NCI-H82 treated with DMSO at 0.1 percent for 48 hours (cell line): ENCODE measurements at regions not wholly inside any gene's neighbourhood (a gene's known extent, or its start where the extent isn't known, plus 50 kb on each side); places are given as distances from the start of the nearest gene placed in this dataset.
A peak's percentile ranks its signal among the peaks of the same experiment; 100 is the strongest.

Experiments
- DNase-seq: peaks from one replicate; lab custom pipeline; 2025; ENCODE audit not compliant: unreplicated experiment; lab: John Stamatoyannopoulos, UW

GRCh38 chr6:155580904-155581303, 125.3 kb upstream of the NOX3 start:
- no peak for DNase-seq

DNA sequence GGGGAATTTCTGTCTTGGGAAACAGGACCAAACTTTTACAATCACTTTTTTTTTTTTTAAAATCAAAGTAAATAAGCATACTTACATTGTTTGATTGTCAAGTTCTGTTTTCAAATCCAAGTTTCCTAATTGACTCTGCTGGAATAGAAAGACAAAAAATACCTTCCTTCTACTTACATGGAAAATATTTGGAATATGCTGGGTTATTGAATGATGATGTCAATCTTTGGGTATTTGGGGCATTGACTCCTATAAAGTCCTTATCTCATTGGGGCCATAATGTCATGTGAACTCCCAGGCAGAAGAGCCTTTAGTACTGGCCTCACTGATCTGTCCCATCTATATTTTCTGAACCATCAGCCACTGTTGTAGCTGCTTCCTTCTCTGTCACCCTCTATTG, 122.6 kb upstream of the NOX3 start:
- DNase-seq = no peak

DNA sequence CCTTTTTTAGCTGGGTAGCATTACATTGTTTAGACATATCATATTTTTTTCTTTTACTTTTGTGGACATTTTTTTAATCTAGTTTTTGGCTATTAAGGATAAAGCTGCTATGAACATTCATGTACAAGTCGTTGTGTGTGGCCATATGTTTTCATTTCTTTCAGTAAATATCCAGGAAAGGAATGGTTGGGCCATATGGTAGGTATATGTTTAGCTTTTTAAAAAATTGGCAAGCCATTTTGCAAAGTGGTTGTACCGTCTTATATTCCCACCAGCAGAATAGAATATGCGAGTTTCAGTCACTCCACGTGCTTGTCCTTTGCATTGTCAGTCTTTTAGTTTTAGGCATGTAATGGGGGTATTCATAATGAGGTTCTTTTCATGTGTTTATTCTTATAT, 106.3 kb upstream of the NOX3 start:
- no peak for DNase-seq

- no peak for DNase-seq
Observed at GRCh38 chr6:155561257-155561965, 105.8 kb upstream of the NOX3 start.

GRCh38 chr6:155549928-155550327, 94.3 kb upstream of the NOX3 start:
- DNase-seq = no peak

DNA sequence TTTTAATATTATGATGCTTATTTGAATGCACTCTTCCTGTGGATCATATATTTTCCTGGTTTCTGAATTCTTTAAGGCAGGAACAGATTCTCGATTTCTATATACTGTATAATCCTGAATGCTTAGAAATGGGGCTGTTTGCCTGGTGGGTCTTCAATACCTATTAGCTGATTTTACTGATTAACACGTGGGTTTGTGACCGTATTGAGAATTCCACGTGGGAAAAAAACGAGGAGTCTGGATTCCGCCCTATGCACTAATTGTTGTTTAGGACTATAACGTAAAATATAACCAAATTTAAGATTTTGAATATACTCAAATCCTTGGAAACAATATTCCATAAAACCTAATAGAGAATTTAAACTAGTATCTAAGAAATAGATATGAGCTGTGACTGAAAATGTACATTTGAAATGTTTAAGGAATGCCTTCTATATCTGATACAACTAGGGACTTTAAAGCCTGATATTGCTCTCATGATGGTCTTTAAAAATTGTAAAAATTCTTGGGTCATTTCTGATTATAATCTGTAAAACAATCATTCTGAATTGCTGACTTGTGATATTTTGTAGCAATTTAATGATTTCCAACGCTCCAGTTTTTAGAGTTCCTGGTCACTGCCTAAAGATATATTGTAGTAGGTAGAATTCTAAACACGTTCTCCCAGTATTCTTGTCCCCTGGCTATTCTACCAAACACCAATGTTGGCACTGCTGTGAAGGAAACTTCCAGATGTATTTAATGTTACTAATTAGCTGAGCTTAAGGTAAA, 93.6 kb upstream of the NOX3 start:
- no peak for DNase-seq

DNA sequence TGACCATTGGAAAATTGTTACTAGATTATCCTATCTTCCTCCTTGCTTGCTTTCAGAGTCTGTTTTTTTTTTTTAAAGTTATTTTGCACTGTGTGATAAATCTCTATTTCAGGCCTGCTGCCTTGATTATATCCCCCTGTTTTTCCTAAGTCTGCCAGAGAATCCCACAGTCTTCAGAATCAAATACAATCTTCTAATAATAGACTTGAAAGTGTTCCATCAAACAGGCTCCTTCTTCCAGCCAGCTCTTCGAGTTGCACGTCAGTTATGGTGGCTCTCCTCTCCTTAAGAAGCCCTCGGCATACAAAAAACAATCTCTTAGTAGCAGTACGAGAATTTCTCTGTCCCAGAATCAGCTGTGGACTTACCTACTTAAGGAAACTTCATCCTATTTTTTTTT, 92.9 kb upstream of the NOX3 start:
- DNase-seq = no peak

- no peak for DNase-seq
Observed at GRCh38 chr6:155544677-155545076, 89.0 kb upstream of the NOX3 start.

DNA sequence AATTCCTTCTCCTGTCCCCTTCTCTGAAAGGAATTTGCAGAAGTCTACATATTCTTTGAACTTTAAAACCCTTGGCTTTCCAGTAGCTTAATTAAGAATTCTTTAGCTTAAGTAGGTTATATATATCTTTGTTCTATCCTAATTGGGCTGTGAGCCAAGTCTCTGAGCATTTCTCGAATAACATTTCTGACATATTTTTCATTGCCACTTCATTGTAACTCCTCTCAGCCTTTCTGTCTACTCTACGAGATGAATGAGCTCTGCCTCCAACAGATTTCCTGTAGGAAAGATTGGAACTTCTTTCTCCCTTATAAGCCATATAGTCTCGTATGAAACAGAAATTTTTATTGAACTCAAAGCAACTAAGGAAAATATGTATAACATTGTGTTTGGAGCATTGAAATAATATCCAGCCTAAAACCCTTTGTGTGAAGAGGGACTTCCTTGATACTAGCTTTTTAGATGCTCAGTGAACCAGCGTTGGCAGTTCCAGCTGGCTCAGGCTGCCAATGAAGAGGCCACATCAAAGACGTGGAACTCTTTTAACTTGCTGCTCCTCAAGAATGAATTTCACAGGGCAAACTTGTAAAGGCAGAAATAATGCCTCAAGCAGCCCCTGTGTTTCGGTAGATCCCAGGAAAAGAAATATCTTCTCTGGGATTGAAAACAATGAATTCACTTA, 87.7 kb upstream of the NOX3 start:
- no peak for DNase-seq

- peak; percentile 100 for DNase-seq
Observed at GRCh38 chr6:155542036-155542435, 86.4 kb upstream of the NOX3 start.

GRCh38 chr6:155538708-155539390, 83.2 kb upstream of the NOX3 start:
- no peak for DNase-seq

DNA sequence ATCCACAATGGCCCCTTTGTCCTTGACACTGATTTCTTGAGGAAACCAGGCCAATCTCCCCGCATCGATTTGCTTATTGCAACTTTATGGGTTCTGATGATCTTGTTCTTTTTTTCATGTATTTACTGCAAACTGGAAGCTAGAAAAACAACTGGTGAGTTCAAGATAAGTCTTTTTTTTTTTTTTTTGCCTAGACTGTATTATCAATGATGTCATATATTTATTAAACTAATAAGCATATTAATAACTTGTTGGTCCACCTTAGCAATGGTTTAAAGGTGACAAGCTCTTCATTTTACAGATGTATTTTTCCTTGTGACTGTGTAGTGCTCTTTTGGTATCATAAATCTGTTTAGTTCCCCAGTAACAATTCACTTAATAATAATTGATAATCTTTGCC, 79.0 kb upstream of the NOX3 start:
- no peak for DNase-seq

DNA sequence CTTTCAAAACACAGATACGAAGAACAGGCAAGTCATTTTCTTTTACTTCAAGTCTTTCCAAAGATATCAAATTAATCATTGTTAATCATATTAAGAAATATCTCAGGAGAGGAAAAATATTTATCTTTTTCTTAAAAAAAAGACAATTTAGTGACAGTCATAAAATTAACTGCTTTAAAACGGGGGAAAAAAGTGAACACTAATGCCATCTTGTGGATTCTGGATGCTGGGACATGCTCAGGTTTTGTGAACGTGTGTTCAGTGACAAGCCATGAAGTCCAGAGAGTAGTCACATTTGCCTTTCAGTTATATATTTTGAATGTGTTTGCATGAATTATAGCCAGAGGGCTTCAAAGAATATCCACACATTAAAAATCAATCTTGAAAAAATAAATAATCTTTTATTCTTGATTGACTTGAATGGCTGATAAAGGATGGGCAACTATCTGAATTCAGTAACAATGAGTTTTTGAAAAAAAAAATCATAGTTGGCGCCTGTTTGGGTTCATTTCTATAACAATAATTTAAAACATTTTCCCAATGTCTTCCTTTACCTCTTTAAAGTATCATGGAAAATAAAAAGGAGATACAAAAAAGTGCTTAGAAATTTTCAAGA, 74.7 kb upstream of the NOX3 start:
- no peak for DNase-seq

DNA sequence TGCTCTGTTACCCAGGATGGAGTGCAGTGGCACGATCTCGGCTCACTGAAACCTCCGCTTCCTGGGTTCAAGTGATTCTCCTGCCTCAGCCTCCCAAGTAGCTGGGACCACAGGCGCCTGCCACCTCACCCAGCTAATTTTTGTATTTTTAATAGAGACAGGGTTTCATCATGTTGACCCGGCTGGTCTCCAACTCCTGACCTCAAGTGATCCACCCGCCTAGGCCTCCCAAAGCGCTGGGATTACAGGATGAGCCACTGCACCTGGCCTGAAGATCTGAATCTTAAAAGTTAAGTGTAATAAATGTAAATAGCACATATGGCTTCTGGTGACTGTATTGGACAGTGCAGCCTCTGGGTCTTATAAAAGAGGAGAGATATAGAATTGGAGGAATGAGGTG, 74.2 kb upstream of the NOX3 start:
- DNase-seq = peak; percentile 8

DNA sequence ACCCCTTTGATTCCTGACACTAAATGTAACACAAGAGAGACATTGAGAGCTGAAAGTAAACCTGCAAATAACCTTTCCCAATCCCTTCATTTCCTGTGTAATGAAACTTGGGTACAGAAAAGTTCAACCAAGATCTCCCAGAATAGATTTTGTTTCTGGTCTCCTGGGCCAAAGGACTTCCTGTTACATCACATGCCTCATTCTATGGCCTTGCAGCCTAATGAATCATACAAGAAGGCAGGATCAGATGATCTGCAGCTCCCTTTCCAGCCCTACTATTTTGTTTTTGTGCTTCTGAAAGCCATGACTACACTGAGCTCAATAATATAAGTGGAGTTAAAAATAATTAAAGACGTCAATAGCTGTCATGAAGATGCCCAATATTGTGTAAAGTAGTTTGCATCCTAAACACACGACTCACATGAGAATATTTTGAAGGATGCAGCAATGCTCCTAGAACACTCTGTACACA, 73.4 kb upstream of the NOX3 start:
- no peak for DNase-seq

- DNase-seq = no peak
Observed at GRCh38 chr6:155528335-155528734, 72.7 kb upstream of the NOX3 start.

DNA sequence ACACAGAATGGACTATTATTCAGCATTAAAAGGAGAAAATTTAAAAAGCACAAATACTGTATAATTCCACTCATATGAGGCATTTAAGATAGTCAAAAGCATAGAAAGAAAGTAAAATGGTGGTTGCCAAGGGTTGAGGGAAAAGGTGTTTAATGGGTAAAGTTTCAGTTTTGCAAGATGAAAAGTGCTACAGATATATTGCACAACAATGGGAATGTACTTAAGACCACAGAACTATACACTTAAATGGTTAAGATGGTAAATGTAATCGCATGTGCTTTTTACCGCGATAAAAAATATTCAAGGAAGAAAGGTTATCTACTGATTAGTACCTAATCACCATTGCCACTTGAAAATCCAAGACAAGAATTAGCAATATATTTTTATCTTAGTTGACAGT, 71.8 kb upstream of the NOX3 start:
- DNase-seq = no peak

GRCh38 chr6:155523821-155524651, 68.4 kb upstream of the NOX3 start:
- no peak for DNase-seq

- no peak for DNase-seq
Observed at GRCh38 chr6:155521719-155522118, 66.1 kb upstream of the NOX3 start.

DNA sequence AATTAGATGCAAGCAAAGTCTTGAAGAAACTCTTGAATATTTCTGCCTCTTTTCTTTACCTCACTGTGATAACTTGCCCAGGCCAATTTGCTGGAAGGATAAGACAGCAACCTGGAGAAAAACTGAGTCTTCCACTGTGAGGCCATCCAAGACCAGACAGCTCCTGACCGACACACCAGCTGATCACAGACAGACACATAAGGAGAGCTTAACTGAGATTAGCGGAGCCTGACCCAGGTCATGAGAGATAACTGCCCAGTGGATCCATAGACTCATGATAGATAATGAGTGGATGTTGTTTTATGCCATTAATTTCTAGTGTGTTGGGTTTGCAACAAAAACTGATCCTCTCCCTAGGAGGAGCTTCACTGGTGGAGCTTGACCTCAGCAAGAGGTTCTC, 64.4 kb upstream of the NOX3 start:
- no peak for DNase-seq
